ENCODE measurements at regions not wholly inside any gene's neighbourhood (a gene's known extent, or its start where the extent isn't known, plus 50 kb on each side); places are given as distances from the start of the nearest gene placed in this dataset.

DNA sequence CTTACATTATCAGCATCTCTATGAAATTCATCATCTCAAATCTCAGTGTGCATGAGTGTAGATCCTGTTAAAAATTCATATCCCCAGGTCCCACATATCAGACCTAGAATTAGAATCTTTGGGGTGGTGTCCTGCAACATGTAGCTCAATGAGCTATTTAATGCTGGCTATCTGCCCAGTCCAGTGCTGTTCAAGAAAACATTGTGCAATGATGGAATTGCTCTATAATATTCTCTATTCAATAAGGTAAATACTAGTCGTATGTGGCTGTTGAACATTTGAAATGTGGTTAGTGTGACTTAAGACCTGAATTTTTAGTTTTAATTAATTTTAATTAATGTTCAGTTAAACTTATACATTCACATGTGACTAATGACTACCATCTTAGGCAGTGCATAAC, 127.4 kb downstream of the NOL4 start:
- H3K79me2 ChIP-seq (ENCODE audit: control insufficient read depth, insufficient read depth, low read length) = no peaks in the 10 kb centered on the region
- no peak for TF ChIP-seq POLR2A (IDR thresholded peaks at IDR 0.05; ENCODE audit: low read depth, low read length)
- CTCF ChIA-PET = interaction anchor here (1.6 kb wide), 1 partner anchor 25 kb away, joined by 10 read pairs; no protein-coding TSS in a partner anchor
- no peaks in the 10 kb centered on the region for H3K9me1 ChIP-seq (replicated peaks; ENCODE audit: control insufficient read depth, extremely low read depth, insufficient read depth, low read length)
- H4K20me1 ChIP-seq (replicated peaks; ENCODE audit: control insufficient read depth, extremely low read depth, insufficient read depth, low read length) = no peaks in the 10 kb centered on the region
- DNase-seq (ENCODE audit: low read depth, low spot score) (no peak), FAIRE-seq (no peak)
- H3K9me3 ChIP-seq (replicated peaks; ENCODE audit: control insufficient read depth, insufficient read depth, low read length) = no peaks in the 10 kb centered on the region
- H3K27me3 ChIP-seq (ENCODE audit: control insufficient read depth in 2 of 2, insufficient read depth in 2 of 2, low read length in 2 of 2) = no peaks in the 10 kb centered on the region
- intact Hi-C loops (cut with micrococcal nuclease) (no loop called here), dilution Hi-C loops (cut with MboI; ENCODE audit: extremely low pct_ligation_motif_present, low sequenced_read_pairs) (no loop called here)
- no peak overlapping the region for H3K9ac ChIP-seq (replicated peaks; ENCODE audit: extremely low read depth, insufficient read depth, low read length)
- H3K4me1 ChIP-seq (ENCODE audit: control insufficient read depth, extremely low read depth, insufficient read depth, low read length) = no peaks in the 10 kb centered on the region
- no peak overlapping the region for H3K4me2 ChIP-seq (ENCODE audit: insufficient read depth, low read length)
- no peak overlapping the region for H3K4me3 ChIP-seq (replicated peaks in 1 of 3; ENCODE audit: insufficient read depth in 1 of 3, low read depth in 1 of 3, low read length in 3 of 3)
- no peaks in the 10 kb centered on the region for H3K36me3 ChIP-seq (ENCODE audit: control insufficient read depth in 2 of 2, extremely low read depth in 1 of 2, insufficient read depth in 2 of 2, low read length in 2 of 2)
- POLR2A ChIA-PET = no interaction called here
- no peak overlapping the region for H3K27ac ChIP-seq (ENCODE audit: insufficient read depth, low read depth, low read length)
- no peak overlapping the region for H2AFZ ChIP-seq (ENCODE audit: low read depth, low read length)
- no TSS peak for BruUV-seq (replicated peaks)

GRCh38 chr18:34094148-34094547, 130.6 kb downstream of the NOL4 start:
- Histone ChIP-seq H3K27ac (ENCODE audit: insufficient read depth, low read depth, low read length) (no peak overlapping the region), H3K4me3 (replicated peaks in 1 of 3; ENCODE audit: insufficient read depth in 1 of 3, low read depth in 1 of 3, low read length in 3 of 3) (no peak overlapping the region), H3K79me2 (ENCODE audit: control insufficient read depth, insufficient read depth, low read length) (no peaks in the 10 kb centered on the region), H3K27me3 (ENCODE audit: control insufficient read depth in 2 of 2, insufficient read depth in 2 of 2, low read length in 2 of 2) (no peaks in the 10 kb centered on the region), H2AFZ (ENCODE audit: low read depth, low read length) (no peak overlapping the region), H3K9me1 (replicated peaks; ENCODE audit: control insufficient read depth, extremely low read depth, insufficient read depth, low read length) (no peaks in the 10 kb centered on the region), H3K9ac (replicated peaks; ENCODE audit: extremely low read depth, insufficient read depth, low read length) (no peak overlapping the region), H3K4me1 (ENCODE audit: control insufficient read depth, extremely low read depth, insufficient read depth, low read length) (no peaks in the 10 kb centered on the region), H3K36me3 (ENCODE audit: control insufficient read depth in 2 of 2, extremely low read depth in 1 of 2, insufficient read depth in 2 of 2, low read length in 2 of 2) (no peaks in the 10 kb centered on the region), H3K4me2 (ENCODE audit: insufficient read depth, low read length) (no peak overlapping the region), H4K20me1 (replicated peaks; ENCODE audit: control insufficient read depth, extremely low read depth, insufficient read depth, low read length) (no peaks in the 10 kb centered on the region), H3K9me3 (replicated peaks; ENCODE audit: control insufficient read depth, insufficient read depth, low read length) (no peaks in the 10 kb centered on the region)
- POLR2A ChIA-PET = no interaction called here
- no TSS peak for BruUV-seq (replicated peaks)
- dilution Hi-C loops (cut with MboI; ENCODE audit: extremely low pct_ligation_motif_present, low sequenced_read_pairs) (no loop called here), intact Hi-C loops (cut with micrococcal nuclease) (no loop called here)
- TF ChIP-seq EZH2 (IDR thresholded peaks at IDR 0.05; ENCODE audit: borderline replicate concordance, low read depth, low read length, severe bottlenecking) (no peak), MAX (IDR thresholded peaks at IDR 0.05; ENCODE audit: insufficient read depth, insufficient read length) (no peak), MYC (IDR thresholded peaks at IDR 0.05; ENCODE audit: low read depth, low read length) (no peak), POLR2A (IDR thresholded peaks at IDR 0.05; ENCODE audit: low read depth, low read length) (no peak), GATA2 (IDR thresholded peaks at IDR 0.05; ENCODE audit: insufficient read depth, insufficient read length, low read depth, low read length) (no peak), JUN (IDR thresholded peaks at IDR 0.05; ENCODE audit: borderline replicate concordance, insufficient read depth, insufficient read length, low read depth) (no peak), POLR2AphosphoS5 (IDR thresholded peaks at IDR 0.05; ENCODE audit: insufficient read depth, low read depth, low read length) (no peak), CTCF (IDR thresholded peaks at IDR 0.05; ENCODE audit: extremely low read depth in 1 of 2, insufficient read depth in 1 of 2, low read depth in 1 of 2, low read length in 2 of 2) (no peak), FOS (IDR thresholded peaks at IDR 0.05; ENCODE audit: borderline replicate concordance, insufficient read depth, low read length) (no peak)
- CTCF ChIA-PET = interaction anchor here (0.9 kb wide), 1 partner anchor 10 kb away, joined by 3 read pairs; no protein-coding TSS in a partner anchor
- DNase-seq (ENCODE audit: low read depth, low spot score) (no peak), FAIRE-seq (no peak)

All from endothelial cell of umbilical vein (primary cell).